ENCODE measurements at regions not wholly inside any gene's neighbourhood (a gene's known extent, or its start where the extent isn't known, plus 50 kb on each side); places are given as distances from the start of the nearest gene placed in this dataset.
A peak's percentile ranks its signal among the peaks of the same experiment; 100 is the strongest.

GRCh38 chr5:174176511-174176910, 131.0 kb downstream of the NSG2 start:
- Mint-ChIP-seq H3K27me3 (ENCODE audit: unreplicated experiment) (peaks cover 72% of the 10 kb centered on the region), H3K36me3 (ENCODE audit: insufficient read depth, unreplicated experiment) (no peaks in the 10 kb centered on the region), H3K4me3 (ENCODE audit: low read depth, unreplicated experiment) (no peak overlapping the region), H3K9me3 (ENCODE audit: low read depth, unreplicated experiment) (no peaks in the 10 kb centered on the region), H3K4me1 (ENCODE audit: low read depth, unreplicated experiment) (no peaks in the 10 kb centered on the region), H3K27ac (ENCODE audit: unreplicated experiment) (no peak overlapping the region)
- no peak for DNase-seq
- CTCF ChIA-PET, result no interaction called here
- no TSS peak for BruUV-seq (replicated peaks)
- no peak for TF ChIP-seq CTCF (IDR thresholded peaks at IDR 0.05; ENCODE audit: unreplicated experiment)
- intact Hi-C loops (cut with micrococcal nuclease; ENCODE audit: unreplicated experiment), result no loop called here

GRCh38 chr5:174177531-174177930, 132.0 kb downstream of the NSG2 start:
- Mint-ChIP-seq H3K36me3 (ENCODE audit: insufficient read depth, unreplicated experiment) (no peaks in the 10 kb centered on the region), H3K27ac (ENCODE audit: unreplicated experiment) (no peak overlapping the region), H3K4me3 (ENCODE audit: low read depth, unreplicated experiment) (no peak overlapping the region), H3K9me3 (ENCODE audit: low read depth, unreplicated experiment) (no peaks in the 10 kb centered on the region), H3K4me1 (ENCODE audit: low read depth, unreplicated experiment) (no peaks in the 10 kb centered on the region), H3K27me3 (ENCODE audit: unreplicated experiment) (peaks cover 77% of the 10 kb centered on the region)
- no peak for TF ChIP-seq CTCF (IDR thresholded peaks at IDR 0.05; ENCODE audit: unreplicated experiment)
- intact Hi-C loops (cut with micrococcal nuclease; ENCODE audit: unreplicated experiment), result no loop called here
- CTCF ChIA-PET, result no interaction called here
- BruUV-seq (replicated peaks), result no TSS peak
- DNase-seq, result no peak

GRCh38 chr5:174177976-174178605, 132.6 kb downstream of the NSG2 start:
- TF ChIP-seq CTCF (IDR thresholded peaks at IDR 0.05; ENCODE audit: unreplicated experiment), result no peak
- H3K36me3 Mint-ChIP-seq (ENCODE audit: insufficient read depth, unreplicated experiment), result no peaks in the 10 kb centered on the region
- no peak overlapping the region for H3K4me3 Mint-ChIP-seq (ENCODE audit: low read depth, unreplicated experiment)
- no peak overlapping the region for H3K27ac Mint-ChIP-seq (ENCODE audit: unreplicated experiment)
- no peaks in the 10 kb centered on the region for H3K4me1 Mint-ChIP-seq (ENCODE audit: low read depth, unreplicated experiment)
- H3K9me3 Mint-ChIP-seq (ENCODE audit: low read depth, unreplicated experiment), result no peaks in the 10 kb centered on the region
- intact Hi-C loops (cut with micrococcal nuclease; ENCODE audit: unreplicated experiment), result no loop called here
- CTCF ChIA-PET, result interaction anchor here (0.7 kb wide), 1 partner anchor 94 kb away, joined by 3 read pairs; no protein-coding TSS in a partner anchor
- DNase-seq, result peak; percentile 25
- H3K27me3 Mint-ChIP-seq (ENCODE audit: unreplicated experiment), result peaks cover 74% of the 10 kb centered on the region
- no TSS peak for BruUV-seq (replicated peaks)

- Mint-ChIP-seq H3K27ac (ENCODE audit: unreplicated experiment) (no peak overlapping the region), H3K36me3 (ENCODE audit: insufficient read depth, unreplicated experiment) (no peaks in the 10 kb centered on the region), H3K27me3 (ENCODE audit: unreplicated experiment) (peaks cover 60% of the 10 kb centered on the region), H3K9me3 (ENCODE audit: low read depth, unreplicated experiment) (no peaks in the 10 kb centered on the region), H3K4me3 (ENCODE audit: low read depth, unreplicated experiment) (no peak overlapping the region), H3K4me1 (ENCODE audit: low read depth, unreplicated experiment) (no peaks in the 10 kb centered on the region)
- no peak for DNase-seq
- no peak for TF ChIP-seq CTCF (IDR thresholded peaks at IDR 0.05; ENCODE audit: unreplicated experiment)
- CTCF ChIA-PET, result interaction anchor here (0.7 kb wide), 1 partner anchor 730 kb away, joined by 4 read pairs; no protein-coding TSS in a partner anchor
- no TSS peak for BruUV-seq (replicated peaks)
- intact Hi-C loops (cut with micrococcal nuclease; ENCODE audit: unreplicated experiment), result no loop called here
Measured at GRCh38 chr5:174180639-174181038, 135.1 kb downstream of the NSG2 start.

Measured in Calu3 (cell line).